ENCODE measurements at regions not wholly inside any gene's neighbourhood (a gene's known extent, or its start where the extent isn't known, plus 50 kb on each side); places are given as distances from the start of the nearest gene placed in this dataset.
"Not testable (repeated sequence)": the region's sequence is repeated elsewhere in the genome, so short reads cannot be mapped to it uniquely, and the experiment has no call there.

GRCh38 chr21:22804151-22804550 lies 1805.9 kb downstream of the NCAM2 start:
- no peak for DNase-seq

DNA sequence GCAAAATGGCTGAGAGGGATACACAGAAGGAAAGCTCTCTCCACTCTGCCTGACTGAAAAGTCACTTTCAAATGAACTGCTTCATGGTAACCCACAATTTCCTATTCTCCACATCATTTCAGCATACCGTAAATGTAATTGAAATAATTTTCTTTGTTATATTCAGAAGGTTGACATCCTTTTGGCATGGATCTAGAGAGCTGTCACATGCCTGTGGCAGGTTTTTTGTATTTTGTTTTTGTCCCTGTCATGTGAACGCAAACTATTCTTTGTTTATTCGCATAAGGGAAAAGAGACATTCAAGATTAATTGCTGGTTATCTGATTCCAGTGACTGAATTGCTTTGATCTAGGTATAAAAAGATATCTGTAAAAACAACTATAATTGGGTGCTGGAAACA lies 1808.1 kb downstream of the NCAM2 start:
- no peak for DNase-seq

DNA sequence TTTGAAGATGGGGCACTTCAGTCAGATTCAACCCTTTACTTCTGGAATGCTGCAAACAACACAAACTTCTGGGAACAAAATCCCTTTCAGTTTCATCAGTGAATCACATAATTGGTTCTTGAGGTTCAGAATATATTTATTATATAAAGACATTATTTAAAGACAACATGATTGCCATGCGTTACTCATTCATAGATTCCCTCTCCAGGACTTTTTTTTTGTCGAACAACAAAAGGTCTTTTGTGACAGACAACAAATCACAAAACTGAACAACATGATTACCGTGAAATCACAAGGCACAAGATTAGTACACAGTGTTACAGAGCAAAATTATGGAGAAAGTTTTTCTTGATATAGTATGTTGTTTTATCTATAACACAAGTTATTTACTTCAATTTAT lies 1815.0 kb downstream of the NCAM2 start:
- no peak for DNase-seq

- DNase-seq = not testable (repeated sequence)
These were observed 1820.7 kb downstream of the NCAM2 start for GRCh38 chr21:22818681-22819485.

DNA sequence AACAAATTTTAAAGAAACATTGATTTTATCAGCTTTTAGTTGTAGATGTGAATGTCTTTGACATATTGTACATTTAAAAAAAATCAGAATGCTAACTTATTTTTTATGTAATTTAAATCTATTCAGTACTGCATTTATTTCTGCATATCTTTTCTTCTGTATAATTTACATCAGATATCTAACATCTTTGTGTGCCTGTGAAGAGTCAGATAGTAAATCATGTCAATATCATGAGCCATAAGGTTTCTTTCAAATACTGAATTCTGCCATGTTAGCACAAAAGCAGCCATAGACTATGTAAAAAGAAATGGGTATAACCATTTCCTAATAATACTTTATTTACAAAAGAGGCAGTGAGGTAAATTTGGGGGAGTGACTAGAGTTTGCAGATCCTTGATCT lies 1829.2 kb downstream of the NCAM2 start:
- DNase-seq = no peak

GRCh38 chr21:22842875-22843274 lies 1844.7 kb downstream of the NCAM2 start:
- DNase-seq = no peak

- DNase-seq = no peak
These were observed 1857.4 kb downstream of the NCAM2 start for GRCh38 chr21:22855581-22855980.

DNA sequence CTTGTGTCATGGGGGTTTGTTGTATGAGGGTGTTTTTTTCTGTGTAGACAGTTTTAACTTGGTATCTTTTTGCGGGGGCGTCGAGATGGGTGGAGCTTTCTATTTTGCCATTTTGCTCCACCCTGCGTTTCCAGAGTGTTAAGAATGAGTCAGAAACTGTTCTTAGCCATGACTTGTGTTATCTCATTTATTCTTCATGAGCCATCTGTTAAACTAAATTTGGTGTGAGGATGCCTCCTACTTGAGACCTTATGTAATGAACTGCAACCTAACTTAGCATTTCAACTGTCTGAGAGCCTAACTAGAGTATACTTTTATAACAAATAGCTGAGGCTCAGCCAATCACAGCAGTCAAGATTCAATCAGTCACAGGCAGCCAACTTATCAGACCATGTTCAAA lies 1873.5 kb downstream of the NCAM2 start:
- no peak for DNase-seq

- no peak for DNase-seq
These were observed 1882.4 kb downstream of the NCAM2 start for GRCh38 chr21:22880573-22880972.

DNA sequence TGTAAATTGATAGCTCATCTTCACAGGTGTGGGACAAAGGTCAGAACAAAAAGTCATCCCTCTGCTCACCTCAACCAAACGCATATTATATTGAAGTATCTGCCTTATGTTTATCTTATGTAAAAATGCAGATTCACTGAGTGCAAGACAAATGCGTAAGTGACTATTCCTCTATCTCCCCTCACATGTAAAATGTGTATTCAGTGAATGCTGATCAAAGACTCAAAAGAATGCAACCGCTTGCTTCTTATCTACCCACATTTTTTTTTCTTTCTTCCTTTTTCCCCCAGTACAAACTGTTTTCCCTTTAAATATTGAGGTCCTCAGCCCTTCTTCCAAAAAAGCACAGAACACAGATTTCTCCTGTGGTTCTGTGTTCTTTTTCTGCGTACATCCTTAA lies 1882.9 kb downstream of the NCAM2 start:
- no peak for DNase-seq

DNA sequence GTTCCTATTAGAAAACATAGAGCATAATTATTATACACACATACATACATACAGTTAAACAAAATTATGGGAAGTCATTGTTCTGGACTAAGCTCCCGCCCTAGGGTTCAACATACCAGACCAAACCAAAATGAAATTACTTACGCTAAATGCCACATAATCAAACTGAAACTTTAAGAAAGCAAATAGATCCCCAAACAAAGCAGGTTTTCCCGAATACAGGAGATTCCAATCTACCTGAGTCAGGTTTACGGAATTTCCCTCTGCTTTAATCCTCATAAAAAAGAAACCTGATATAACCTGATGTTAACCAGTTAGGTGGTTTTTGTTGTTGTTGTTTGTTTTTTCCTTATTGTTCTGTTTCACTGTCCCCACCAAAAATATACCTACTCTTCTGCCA lies 1886.9 kb downstream of the NCAM2 start:
- DNase-seq = no peak

DNA sequence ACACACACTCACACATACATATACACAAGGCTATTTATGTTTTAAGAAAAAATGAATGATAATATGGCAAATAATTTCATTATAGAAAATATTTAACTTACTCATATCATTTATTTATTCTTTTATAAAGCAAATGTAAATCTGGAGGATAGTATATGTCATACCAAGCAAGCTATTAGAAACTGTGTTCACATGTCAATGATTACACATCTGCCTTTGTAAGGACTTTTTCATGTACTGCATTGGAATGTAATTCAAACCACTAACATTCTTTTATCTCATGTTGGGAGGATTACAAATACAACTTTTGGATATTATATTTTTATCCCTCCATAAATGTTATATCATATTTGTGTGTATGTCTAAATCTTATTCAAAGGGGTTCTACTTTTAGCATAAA lies 1887.4 kb downstream of the NCAM2 start:
- DNase-seq = no peak

DNA sequence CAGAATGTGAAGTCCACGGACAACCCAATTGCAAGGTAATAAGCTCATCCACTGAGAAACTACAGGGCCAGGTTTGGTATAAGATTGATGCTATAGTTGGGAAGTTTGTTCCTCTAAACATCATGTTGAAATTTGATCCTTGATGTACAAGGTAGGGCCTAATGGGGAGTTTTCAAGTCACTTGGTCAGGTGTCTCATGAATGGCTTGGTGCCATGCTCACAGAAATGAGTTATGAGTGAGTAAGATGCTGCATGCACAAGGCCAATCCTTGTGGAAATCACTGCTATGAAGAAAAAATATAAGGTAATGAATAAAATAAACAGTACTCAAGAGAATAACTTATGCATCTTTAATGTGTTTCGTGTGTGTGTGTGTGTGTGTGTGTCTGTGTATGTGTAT lies 1891.2 kb downstream of the NCAM2 start:
- DNase-seq = no peak

DNA sequence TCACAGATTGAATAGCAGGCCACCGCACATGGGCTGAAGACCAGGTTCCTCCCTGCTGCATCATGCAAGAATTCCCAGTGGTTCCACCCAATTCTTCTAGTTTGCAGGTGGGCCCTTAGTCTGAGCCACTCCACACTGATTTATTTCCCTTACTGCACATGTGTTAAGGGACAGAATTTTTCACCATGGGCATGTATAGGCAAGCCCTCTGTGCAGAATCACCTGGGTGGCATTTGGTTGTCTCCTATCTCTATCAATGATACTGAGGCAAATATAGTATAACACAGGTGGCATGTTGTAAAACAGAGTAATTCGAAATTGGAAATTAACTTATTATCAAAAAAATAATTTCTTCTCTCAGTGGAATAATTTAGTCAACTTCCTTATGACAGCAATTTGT lies 1892.4 kb downstream of the NCAM2 start:
- DNase-seq = no peak

- DNase-seq = no peak
These were observed 1893.8 kb downstream of the NCAM2 start for GRCh38 chr21:22892028-22892427.

GRCh38 chr21:22892740-22893139 lies 1894.5 kb downstream of the NCAM2 start:
- DNase-seq = no peak

GRCh38 chr21:22898051-22898665 lies 1899.9 kb downstream of the NCAM2 start:
- DNase-seq = no peak

GRCh38 chr21:22900490-22900889 lies 1902.3 kb downstream of the NCAM2 start:
- no peak for DNase-seq

GRCh38 chr21:22903851-22904250 lies 1905.6 kb downstream of the NCAM2 start:
- no peak for DNase-seq

GRCh38 chr21:22904385-22904784 lies 1906.2 kb downstream of the NCAM2 start:
- DNase-seq = no peak

- no peak for DNase-seq
These were observed 1926.8 kb downstream of the NCAM2 start for GRCh38 chr21:22925032-22925431.

DNA sequence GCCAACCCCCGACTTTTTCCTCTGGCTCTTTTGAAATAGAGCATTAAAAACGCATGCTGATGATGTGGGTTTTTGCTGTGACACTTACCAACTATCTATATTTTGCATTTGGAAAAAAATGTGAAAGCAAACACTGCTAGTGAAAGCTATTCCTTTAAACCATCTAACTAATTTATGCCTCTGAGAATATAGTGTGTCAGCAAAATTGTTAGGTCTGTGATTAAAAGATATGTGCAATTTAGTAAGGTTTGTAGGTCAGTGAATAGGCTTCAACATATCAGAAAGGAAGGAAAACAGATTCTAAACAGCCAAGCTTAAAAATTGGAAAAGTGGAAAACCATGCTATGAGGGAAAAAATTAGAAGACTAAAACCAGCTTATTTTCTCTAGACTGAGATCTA lies 1929.3 kb downstream of the NCAM2 start:
- no peak for DNase-seq

- DNase-seq = no peak
These were observed 1943.7 kb downstream of the NCAM2 start for GRCh38 chr21:22941779-22942490.

GRCh38 chr21:22955559-22955958 lies 1957.3 kb downstream of the NCAM2 start:
- DNase-seq = no peak

All from NCI-H1092 treated with DMSO at 0.1 percent for 48 hours (cell line).